GM18507 (cell line): ENCODE measurements at regions not wholly inside any gene's neighbourhood (a gene's known extent, or its start where the extent isn't known, plus 50 kb on each side); places are given as distances from the start of the nearest gene placed in this dataset.

ENCODE experiments used
- DNase-seq: peaks from one replicate; pipeline ENCODE4 v3.0.0; 2011; ENCODE audit warnings: low read depth; ENCODE audit not compliant: insufficient read length; ENCODE audit errors: extremely low spot score
- FAIRE-seq: peaks from 2 replicates; lab custom pipeline; 2011; peaks lifted over from hg19 to GRCh38; lab: Jason Lieb, UNC

GRCh38 chr1:43047135-43047534 is 88.5 kb upstream of the SLC2A1 start:
- FAIRE-seq: no peak
- no peak for DNase-seq

GRCh38 chr1:43044572-43045361 is 86.1 kb upstream of the SLC2A1 start:
- DNase-seq: no peak
- no peak for FAIRE-seq

- FAIRE-seq: no peak
- DNase-seq: no peak
Observed at GRCh38 chr1:43043695-43044094, 85.0 kb upstream of the SLC2A1 start.

GRCh38 chr1:43042773-43043457 is 84.2 kb upstream of the SLC2A1 start:
- no peak for FAIRE-seq

GRCh38 chr1:43042127-43042526 is 83.5 kb upstream of the SLC2A1 start:
- no peak for FAIRE-seq

More at GRCh38 chr1:43042773-43043457, 84.2 kb upstream of the SLC2A1 start:
- no peak for DNase-seq

GRCh38 chr1:43041591-43041990 is 82.9 kb upstream of the SLC2A1 start:
- no peak for DNase-seq
- no peak for FAIRE-seq

More at GRCh38 chr1:43042127-43042526, 83.5 kb upstream of the SLC2A1 start:
- no peak for DNase-seq

GRCh38 chr1:43039228-43040055 is 80.8 kb upstream of the SLC2A1 start:
- FAIRE-seq: no peak
- DNase-seq: no peak

- DNase-seq (no peak), FAIRE-seq (no peak)
Observed at GRCh38 chr1:43038232-43038935, 79.7 kb upstream of the SLC2A1 start.

GRCh38 chr1:43037466-43037865 is 78.8 kb upstream of the SLC2A1 start:
- FAIRE-seq (no peak), DNase-seq (no peak)

GRCh38 chr1:43036932-43037331 is 78.3 kb upstream of the SLC2A1 start:
- no peak for DNase-seq
- no peak for FAIRE-seq

- DNase-seq (no peak), FAIRE-seq (no peak)
Observed at GRCh38 chr1:43035821-43036741, 77.4 kb upstream of the SLC2A1 start.

- FAIRE-seq: no peak
- DNase-seq: no peak
Observed at GRCh38 chr1:43034778-43035177, 76.1 kb upstream of the SLC2A1 start.

GRCh38 chr1:43034195-43034658 is 75.6 kb upstream of the SLC2A1 start:
- FAIRE-seq (no peak), DNase-seq (no peak)

GRCh38 chr1:43031316-43032203 is 72.9 kb upstream of the SLC2A1 start:
- DNase-seq (no peak), FAIRE-seq (no peak)

GRCh38 chr1:43024905-43025304 is 66.2 kb upstream of the SLC2A1 start:
- DNase-seq (no peak), FAIRE-seq (no peak)

- FAIRE-seq (no peak), DNase-seq (no peak)
Observed at GRCh38 chr1:43021547-43022474, 63.1 kb upstream of the SLC2A1 start.

- FAIRE-seq: no peak
- DNase-seq: no peak
Observed at GRCh38 chr1:43019226-43019625, 60.6 kb upstream of the SLC2A1 start.
